CD4-positive, alpha-beta T cell treated with Interferon alpha-2 for 1 hour (primary cell): ENCODE measurements at regions not wholly inside any gene's neighbourhood (a gene's known extent, or its start where the extent isn't known, plus 50 kb on each side); places are given as distances from the start of the nearest gene placed in this dataset.

ENCODE experiments used
- DNase-seq, 2 donors: peaks; one replicate each; pipeline ENCODE4 v3.0.0-alpha.2; 2020 to 2022

GRCh38 chr7:108997480-108997879, 427.8 kb downstream of the DNAJB9 start:
- no peak for DNase-seq

- no peak for DNase-seq
Observed at GRCh38 chr7:109003742-109004141, 434.1 kb downstream of the DNAJB9 start.

- DNase-seq = no peak
Observed at GRCh38 chr7:109009636-109010035, 440.0 kb downstream of the DNAJB9 start.

GRCh38 chr7:109020251-109020650, 450.6 kb downstream of the DNAJB9 start:
- no peak for DNase-seq

DNA sequence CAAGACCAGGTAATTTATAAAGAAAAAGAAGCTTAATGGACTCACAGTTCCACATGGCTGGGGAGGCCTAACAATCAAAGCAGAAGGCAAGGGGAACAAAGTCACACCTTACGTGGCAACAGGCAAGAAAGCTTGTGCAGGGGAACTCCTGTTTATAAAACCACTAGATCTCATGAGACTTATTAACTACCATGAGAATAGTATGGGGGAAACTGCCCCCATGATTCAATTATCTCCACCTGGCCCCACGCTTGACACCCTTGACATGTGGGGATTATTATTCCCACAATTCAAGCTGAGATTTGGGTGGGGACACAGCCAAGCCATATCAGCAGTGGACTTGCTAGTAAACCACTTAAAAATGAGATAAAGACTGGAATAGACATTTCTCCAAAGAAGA, 451.7 kb downstream of the DNAJB9 start:
- DNase-seq = no peak

DNA sequence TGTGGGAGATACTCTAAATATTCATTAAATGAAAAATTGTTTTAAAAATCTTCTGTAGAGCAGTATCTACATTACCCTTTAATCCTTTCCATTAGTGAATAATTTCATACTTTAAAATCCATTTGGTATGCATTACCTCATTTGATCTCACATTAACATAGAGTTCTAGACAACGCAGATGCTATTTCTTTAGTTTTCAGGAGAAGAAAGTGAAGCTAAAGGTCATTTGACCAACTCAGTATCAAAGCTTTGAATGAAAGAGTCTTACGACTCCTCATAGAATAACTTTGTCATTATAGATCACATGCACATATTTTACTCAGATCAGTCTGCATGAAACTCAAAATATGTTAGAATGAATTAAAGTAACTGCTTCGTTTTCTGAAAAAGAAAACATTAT, 460.2 kb downstream of the DNAJB9 start:
- DNase-seq = no peak

- DNase-seq = no peak
Observed at GRCh38 chr7:109044691-109045090, 475.0 kb downstream of the DNAJB9 start.

- DNase-seq = no peak
Observed at GRCh38 chr7:109049366-109049765, 479.7 kb downstream of the DNAJB9 start.

GRCh38 chr7:109059089-109059488, 489.4 kb downstream of the DNAJB9 start:
- DNase-seq = no peak

GRCh38 chr7:109062798-109063197, 493.1 kb downstream of the DNAJB9 start:
- no peak for DNase-seq

GRCh38 chr7:109073543-109073942, 503.9 kb downstream of the DNAJB9 start:
- DNase-seq = no peak

- DNase-seq = no peak
Observed at GRCh38 chr7:109076396-109076972, 506.8 kb downstream of the DNAJB9 start.

DNA sequence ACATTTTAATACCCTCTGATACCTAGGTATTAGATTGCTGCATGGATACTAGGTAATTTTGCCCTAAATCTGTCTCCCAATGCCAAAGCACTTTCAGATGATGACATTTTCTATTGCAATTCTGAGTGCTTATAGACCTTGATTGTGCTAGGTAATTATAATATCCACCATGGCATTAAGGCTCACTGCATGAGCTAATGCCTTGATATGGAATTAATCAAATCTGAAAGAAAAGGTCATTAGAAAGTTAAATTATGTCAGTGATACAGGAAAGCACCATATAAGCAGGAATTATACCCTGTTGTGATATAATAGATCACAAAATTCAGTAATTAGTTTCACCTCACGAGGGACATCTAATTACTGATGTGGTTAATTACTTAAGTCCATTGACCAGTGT, 521.4 kb downstream of the DNAJB9 start:
- no peak for DNase-seq

GRCh38 chr7:109092268-109092667, 522.6 kb downstream of the DNAJB9 start:
- no peak for DNase-seq

DNA sequence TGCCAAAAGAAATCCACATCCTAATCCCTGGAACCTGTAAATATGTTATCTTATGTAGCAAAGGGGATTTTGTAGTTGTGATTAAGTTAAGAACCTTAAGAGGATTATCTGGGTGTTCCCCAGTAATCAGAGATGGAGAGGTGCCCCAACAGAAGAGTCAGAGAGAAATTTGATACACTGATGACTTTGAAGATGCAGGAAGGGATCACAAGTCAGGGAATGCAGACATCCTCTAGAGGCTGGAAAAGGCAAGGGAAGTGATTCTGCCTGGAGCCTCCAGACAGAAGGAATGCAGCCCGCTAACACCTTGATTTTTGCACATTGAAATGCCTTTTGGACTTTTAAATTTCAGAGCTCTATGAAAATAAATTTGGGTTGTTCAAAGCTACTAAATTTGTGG, 531.7 kb downstream of the DNAJB9 start:
- no peak for DNase-seq

DNA sequence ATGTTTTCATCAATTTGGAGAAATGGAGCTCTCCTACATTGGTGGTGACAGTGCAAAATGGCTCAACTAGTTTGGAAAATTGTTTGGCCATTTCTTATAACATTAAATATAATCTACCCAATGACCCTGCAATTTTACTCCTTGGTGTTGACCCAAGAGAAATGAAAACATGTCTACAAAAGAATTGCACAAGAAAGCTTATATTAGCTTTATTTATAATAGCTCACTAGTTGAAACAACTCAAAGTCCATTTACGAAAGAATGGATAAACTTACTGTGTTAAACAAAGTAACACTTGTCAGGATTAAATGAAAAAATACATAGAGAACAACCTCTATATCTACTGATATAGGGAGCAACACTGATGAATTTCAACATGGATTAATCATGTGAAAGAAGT, 539.9 kb downstream of the DNAJB9 start:
- DNase-seq = no peak

DNA sequence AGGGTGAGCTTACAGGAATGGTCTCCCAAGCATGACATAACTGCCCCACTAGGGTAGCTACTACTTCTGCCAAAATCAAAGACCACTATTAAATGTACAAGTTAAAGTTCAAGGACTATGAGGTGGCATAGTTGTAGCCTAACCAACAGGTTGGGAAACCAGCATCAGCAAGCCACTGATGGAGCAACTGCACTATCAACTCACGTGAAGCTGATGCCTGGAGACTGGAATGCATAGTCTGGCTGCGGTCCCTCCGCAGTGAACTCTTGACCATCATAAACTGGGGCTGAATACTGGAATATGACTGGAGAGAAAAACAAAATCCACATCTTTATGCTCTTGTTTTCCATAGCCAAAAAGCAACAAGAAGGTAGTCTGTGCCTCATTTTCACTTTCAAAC, 541.4 kb downstream of the DNAJB9 start:
- no peak for DNase-seq

DNA sequence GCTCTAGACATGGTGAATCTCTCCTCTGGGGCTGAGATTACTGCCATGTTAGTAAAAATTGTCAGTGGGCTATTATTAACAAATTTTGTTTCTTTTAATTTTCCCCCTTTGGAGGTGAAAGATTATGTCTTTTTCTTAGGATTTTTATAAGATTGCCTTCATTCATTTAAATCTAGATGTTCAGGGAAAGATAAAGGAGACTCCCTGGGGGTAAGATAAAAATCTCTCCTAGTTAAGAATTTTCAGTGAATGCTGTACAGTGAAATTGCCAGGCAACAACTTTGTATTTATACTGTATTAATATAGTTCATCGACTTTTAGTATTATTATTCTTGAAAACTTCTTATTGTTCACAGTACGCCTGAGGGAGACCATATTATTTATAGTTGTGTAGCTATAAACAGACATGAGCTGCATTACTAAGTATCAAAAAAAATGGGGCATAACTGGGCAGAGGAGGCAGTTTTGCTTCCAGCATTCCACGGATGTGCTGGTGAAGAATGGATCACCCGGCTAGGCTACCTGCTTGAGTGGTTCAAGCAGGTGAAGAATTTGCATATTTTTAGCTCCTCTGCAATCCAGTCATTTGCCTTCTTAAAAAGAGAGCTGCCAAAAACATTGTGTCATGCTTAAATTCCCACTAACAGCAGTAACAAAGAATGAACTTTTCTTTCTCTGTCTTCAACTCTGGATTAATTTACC, 552.1 kb downstream of the DNAJB9 start:
- no peak for DNase-seq

DNA sequence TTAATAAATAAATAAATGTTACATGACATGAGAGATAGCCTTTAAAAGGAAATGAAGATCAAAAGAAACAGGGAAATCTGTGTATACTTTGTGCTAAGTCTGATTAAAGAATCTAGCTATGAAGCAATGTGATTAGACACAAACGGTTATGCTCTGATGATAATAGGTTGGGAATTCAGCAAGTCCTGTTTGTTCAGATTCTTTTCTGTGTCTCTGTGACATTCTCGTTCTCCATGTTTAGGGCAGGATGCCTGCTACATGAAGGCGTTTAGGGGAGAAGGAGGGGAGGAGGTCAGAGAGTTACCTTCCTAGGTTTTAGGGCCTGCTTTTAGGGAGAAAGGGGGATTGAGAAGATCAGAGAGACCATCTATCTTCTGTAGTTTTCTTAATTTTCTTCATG, 555.3 kb downstream of the DNAJB9 start:
- no peak for DNase-seq

GRCh38 chr7:109126404-109127050, 556.9 kb downstream of the DNAJB9 start:
- no peak for DNase-seq

DNA sequence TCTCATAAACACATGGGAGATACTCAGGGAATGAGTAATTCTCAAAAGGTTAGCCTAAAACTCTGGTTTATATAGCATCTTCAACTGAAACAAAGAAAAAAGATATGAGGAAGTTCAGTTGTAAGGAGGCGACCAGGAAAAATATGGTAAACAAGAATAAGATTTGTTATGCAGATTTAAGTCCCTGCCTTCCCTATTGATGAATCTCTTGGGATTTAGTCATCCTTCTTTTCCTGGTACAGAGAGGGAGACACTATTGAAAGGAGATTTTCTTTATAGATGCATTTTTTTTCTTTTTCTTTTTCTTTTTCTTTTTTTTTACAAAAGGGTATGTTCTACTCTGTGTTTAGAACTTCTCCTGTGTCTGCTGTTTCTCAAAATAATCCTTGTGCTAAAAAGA, 557.5 kb downstream of the DNAJB9 start:
- no peak for DNase-seq

GRCh38 chr7:109131141-109131540, 561.5 kb downstream of the DNAJB9 start:
- no peak for DNase-seq

DNA sequence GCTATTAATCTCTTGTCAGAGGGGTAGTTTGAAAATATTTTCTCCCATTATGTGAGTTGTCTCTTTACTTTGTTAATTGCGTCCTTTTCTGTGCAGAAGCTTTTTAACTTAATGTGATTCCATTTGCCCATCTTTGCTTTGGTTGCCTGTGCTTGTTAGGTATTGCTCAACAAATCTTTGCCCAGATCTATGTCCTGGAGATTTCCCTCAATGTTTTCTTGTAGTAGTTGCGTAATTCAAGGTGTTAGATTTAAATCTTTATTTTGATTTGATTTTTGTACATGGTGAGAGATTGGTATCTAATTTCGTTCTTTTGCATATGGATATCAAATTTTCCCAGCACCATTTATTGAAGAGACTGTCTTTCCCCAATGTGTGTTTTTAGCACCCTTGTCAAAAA, 567.2 kb downstream of the DNAJB9 start:
- no peak for DNase-seq

GRCh38 chr7:109154748-109155147, 585.1 kb downstream of the DNAJB9 start:
- DNase-seq = no peak

DNA sequence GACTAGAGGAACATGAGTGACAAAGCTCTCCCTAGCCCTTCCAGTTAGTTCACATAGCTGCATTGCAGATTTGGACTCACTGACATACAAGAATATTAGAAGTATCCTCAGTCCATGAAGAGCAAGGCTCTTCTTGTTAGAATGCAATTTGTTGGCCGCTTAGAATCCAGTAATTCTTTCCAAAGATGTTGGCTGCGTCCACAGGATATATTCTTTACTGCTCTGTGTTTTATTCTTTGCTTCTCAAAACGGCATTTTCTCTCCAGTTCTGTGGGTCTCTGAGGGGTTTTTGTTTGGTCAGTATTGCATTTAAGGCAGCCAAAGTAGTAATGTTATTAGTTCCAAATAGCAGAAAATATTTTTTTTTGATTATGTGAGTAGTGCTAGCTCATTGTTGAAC, 588.6 kb downstream of the DNAJB9 start:
- DNase-seq = no peak
